Skeletal muscle cell (primary cell): ENCODE measurements at regions not wholly inside any gene's neighbourhood (a gene's known extent, or its start where the extent isn't known, plus 50 kb on each side); places are given as distances from the start of the nearest gene placed in this dataset.
"Not testable (repeated sequence)": the region's sequence is repeated elsewhere in the genome, so short reads cannot be mapped to it uniquely, and the experiment has no call there.

ENCODE experiments used
- DNase-seq: peaks from one replicate; pipeline ENCODE4 v3.0.0-alpha.2; 2010; ENCODE audit warnings: low read depth
- H3K4me3 ChIP-seq: 2 replicates; pipeline ENCODE4 v1.5.1; 2011; ENCODE audit warnings: low read depth, mild to moderate bottlenecking, control low read depth, low read length, moderate library complexity

- H3K4me3 ChIP-seq, result no peak overlapping the region
- no peak for DNase-seq
Observed at GRCh38 chr6:3535033-3535775, 78.4 kb upstream of the SLC22A23 start.

GRCh38 chr6:3534599-3534998, 77.7 kb upstream of the SLC22A23 start:
- DNase-seq, result peak; percentile 52
- H3K4me3 ChIP-seq, result no peak overlapping the region

GRCh38 chr6:3533981-3534380, 77.1 kb upstream of the SLC22A23 start:
- no peak for DNase-seq
- H3K4me3 ChIP-seq, result no peak overlapping the region

- H3K4me3 ChIP-seq, result no peak overlapping the region
- DNase-seq, result no peak
Observed at GRCh38 chr6:3532296-3532916, 75.6 kb upstream of the SLC22A23 start.

- H3K4me3 ChIP-seq, result no peak overlapping the region
- DNase-seq, result no peak
Observed at GRCh38 chr6:3531481-3531880, 74.6 kb upstream of the SLC22A23 start.

GRCh38 chr6:3530515-3530914, 73.7 kb upstream of the SLC22A23 start:
- DNase-seq, result no peak

GRCh38 chr6:3529721-3530120, 72.9 kb upstream of the SLC22A23 start:
- H3K4me3 ChIP-seq, result no peak overlapping the region
- DNase-seq, result no peak

More at GRCh38 chr6:3530515-3530914, 73.7 kb upstream of the SLC22A23 start:
- H3K4me3 ChIP-seq, result no peak overlapping the region

- no peak for DNase-seq
- no peak overlapping the region for H3K4me3 ChIP-seq
Observed at GRCh38 chr6:3529232-3529631, 72.4 kb upstream of the SLC22A23 start.

- not testable (repeated sequence) for DNase-seq, H3K4me3 ChIP-seq
Observed at GRCh38 chr6:3528081-3528671, 71.3 kb upstream of the SLC22A23 start.

GRCh38 chr6:3527651-3527977, 70.8 kb upstream of the SLC22A23 start:
- H3K4me3 ChIP-seq, result no peak overlapping the region
- DNase-seq, result no peak

- H3K4me3 ChIP-seq, result no peak overlapping the region
- no peak for DNase-seq
Observed at GRCh38 chr6:3526962-3527650, 70.3 kb upstream of the SLC22A23 start.

GRCh38 chr6:3525915-3526314, 69.1 kb upstream of the SLC22A23 start:
- H3K4me3 ChIP-seq, result no peak overlapping the region

GRCh38 chr6:3524456-3524855, 67.6 kb upstream of the SLC22A23 start:
- H3K4me3 ChIP-seq, result no peak overlapping the region

More at GRCh38 chr6:3525915-3526314, 69.1 kb upstream of the SLC22A23 start:
- DNase-seq, result no peak

GRCh38 chr6:3523966-3524365, 67.1 kb upstream of the SLC22A23 start:
- no peak for DNase-seq
- H3K4me3 ChIP-seq, result no peak overlapping the region

More at GRCh38 chr6:3524456-3524855, 67.6 kb upstream of the SLC22A23 start:
- DNase-seq, result no peak

GRCh38 chr6:3523271-3523670, 66.4 kb upstream of the SLC22A23 start:
- no peak for DNase-seq
- no peak overlapping the region for H3K4me3 ChIP-seq

- H3K4me3 ChIP-seq, result no peak overlapping the region
- DNase-seq, result no peak
Observed at GRCh38 chr6:3522561-3523260, 65.9 kb upstream of the SLC22A23 start.

- H3K4me3 ChIP-seq, result no peak overlapping the region
- no peak for DNase-seq
Observed at GRCh38 chr6:3520281-3521230, 63.7 kb upstream of the SLC22A23 start.

GRCh38 chr6:3518356-3519190, 61.7 kb upstream of the SLC22A23 start:
- H3K4me3 ChIP-seq, result no peak overlapping the region
- DNase-seq, result peak; percentile 58
